ENCODE measurements at regions not wholly inside any gene's neighbourhood (a gene's known extent, or its start where the extent isn't known, plus 50 kb on each side); places are given as distances from the start of the nearest gene placed in this dataset.
A peak's percentile ranks its signal among the peaks of the same experiment; 100 is the strongest.

DNA sequence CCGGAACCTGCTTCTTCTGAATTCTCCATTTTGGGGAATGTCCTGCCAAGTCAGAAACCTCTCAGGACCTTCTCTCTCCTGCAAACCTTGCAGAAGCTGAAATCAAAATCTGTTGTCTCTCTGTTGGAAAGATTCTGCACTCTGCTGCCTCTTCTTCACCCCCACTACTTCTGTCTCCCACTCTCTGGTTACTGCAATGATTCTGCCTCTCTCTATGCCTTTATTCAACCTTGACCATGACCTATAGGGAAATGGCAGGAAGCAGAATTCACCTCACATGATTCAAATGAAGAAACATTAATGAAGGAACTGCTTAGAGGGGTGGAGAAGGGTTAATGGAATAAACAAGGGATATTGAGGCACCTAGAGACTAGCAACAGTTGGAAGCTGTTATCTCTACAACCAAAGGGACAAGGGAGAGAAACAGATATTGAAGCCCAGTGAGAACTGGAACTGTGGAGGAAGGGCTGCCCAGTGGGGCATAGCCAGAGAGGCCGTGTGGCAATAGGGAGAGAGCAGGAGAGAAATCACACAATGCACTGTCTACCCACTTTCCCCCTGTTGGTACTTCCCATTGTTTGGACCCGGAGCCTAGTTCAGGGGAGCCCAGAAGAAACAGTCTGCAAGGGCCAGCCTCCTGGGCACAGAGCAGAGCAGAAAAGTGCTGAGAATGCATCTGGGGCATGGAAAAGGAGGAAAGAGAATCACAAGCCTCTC lies 76.1 kb upstream of the JUN start:
- no peaks in the 10 kb centered on the region for H3K36me3 Mint-ChIP-seq (ENCODE audit: insufficient read depth, unreplicated experiment)
- TF ChIP-seq, protein P1, sequence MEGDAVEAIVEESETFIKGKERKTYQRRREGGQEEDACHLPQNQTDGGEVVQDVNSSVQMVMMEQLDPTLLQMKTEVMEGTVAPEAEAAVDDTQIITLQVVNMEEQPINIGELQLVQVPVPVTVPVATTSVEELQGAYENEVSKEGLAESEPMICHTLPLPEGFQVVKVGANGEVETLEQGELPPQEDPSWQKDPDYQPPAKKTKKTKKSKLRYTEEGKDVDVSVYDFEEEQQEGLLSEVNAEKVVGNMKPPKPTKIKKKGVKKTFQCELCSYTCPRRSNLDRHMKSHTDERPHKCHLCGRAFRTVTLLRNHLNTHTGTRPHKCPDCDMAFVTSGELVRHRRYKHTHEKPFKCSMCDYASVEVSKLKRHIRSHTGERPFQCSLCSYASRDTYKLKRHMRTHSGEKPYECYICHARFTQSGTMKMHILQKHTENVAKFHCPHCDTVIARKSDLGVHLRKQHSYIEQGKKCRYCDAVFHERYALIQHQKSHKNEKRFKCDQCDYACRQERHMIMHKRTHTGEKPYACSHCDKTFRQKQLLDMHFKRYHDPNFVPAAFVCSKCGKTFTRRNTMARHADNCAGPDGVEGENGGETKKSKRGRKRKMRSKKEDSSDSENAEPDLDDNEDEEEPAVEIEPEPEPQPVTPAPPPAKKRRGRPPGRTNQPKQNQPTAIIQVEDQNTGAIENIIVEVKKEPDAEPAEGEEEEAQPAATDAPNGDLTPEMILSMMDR (IDR thresholded peaks at IDR 0.05; ENCODE audit: unreplicated experiment) = no peak
- POLR2A ChIA-PET = no interaction called here
- H3K4me1 Mint-ChIP-seq (ENCODE audit: insufficient read depth, unreplicated experiment) = peaks cover 7% of the 10 kb centered on the region
- no TSS peak for BruUV-seq (replicated peaks)
- H3K27me3 Mint-ChIP-seq (ENCODE audit: insufficient read depth, unreplicated experiment) = no peaks in the 10 kb centered on the region
- no peaks in the 10 kb centered on the region for H3K9me3 Mint-ChIP-seq (ENCODE audit: unreplicated experiment)
- no peak overlapping the region for H3K27ac Mint-ChIP-seq (ENCODE audit: low read depth, unreplicated experiment)
- no peak for DNase-seq (ENCODE audit: unreplicated experiment)
- no peak overlapping the region for H3K4me3 Mint-ChIP-seq (ENCODE audit: unreplicated experiment)
- CTCF ChIA-PET = interaction anchor here (0.7 kb wide), 1 partner anchor 1043 kb away, joined by 3 read pairs; no protein-coding TSS in a partner anchor
- intact Hi-C loops (cut with micrococcal nuclease) = no loop called here

DNA sequence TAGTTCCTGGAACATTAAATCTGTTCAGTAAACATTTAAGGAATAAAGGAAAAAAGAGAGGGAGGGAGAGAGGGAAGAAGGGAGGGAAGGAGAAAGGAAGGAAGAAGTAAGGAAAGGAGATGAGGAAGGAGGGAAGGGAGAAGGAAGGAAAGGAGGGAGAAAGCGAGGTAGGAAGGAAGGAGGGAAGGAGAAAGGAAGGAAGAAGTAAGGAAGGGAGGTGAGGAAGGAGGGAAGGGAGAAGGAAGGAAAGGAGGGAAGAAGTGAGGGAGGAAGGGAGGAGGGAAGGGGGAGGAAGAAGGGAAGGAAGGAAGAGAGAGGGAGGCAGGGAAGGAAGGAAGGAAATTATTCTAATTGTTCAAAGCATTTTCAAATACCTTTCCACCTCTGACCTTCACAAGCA lies 77.2 kb upstream of the JUN start:
- no peaks in the 10 kb centered on the region for H3K9me3 Mint-ChIP-seq (ENCODE audit: unreplicated experiment)
- TF ChIP-seq, protein P1 (IDR thresholded peaks at IDR 0.05; ENCODE audit: unreplicated experiment) = no peak
- ChIA-PET POLR2A (interaction anchor here (0.7 to 0.9 kb wide), 2 partner anchors 12 to 110 kb away, joined by 3 to 4 read pairs; no protein-coding TSS in a partner anchor), CTCF (interaction anchor here (0.7 to 1.1 kb wide), 2 partner anchors 10 to 994 kb away, joined by 3 read pairs; no protein-coding TSS in a partner anchor)
- H3K36me3 Mint-ChIP-seq (ENCODE audit: insufficient read depth, unreplicated experiment) = no peaks in the 10 kb centered on the region
- intact Hi-C loops (cut with micrococcal nuclease) = no loop called here
- H3K4me1 Mint-ChIP-seq (ENCODE audit: insufficient read depth, unreplicated experiment) = peaks cover 7% of the 10 kb centered on the region
- BruUV-seq (replicated peaks) = no TSS peak
- H3K27ac Mint-ChIP-seq (ENCODE audit: low read depth, unreplicated experiment) = no peak overlapping the region
- DNase-seq (ENCODE audit: unreplicated experiment) = no peak
- no peak overlapping the region for H3K4me3 Mint-ChIP-seq (ENCODE audit: unreplicated experiment)
- no peaks in the 10 kb centered on the region for H3K27me3 Mint-ChIP-seq (ENCODE audit: insufficient read depth, unreplicated experiment)

- ChIA-PET CTCF (interaction anchor here (0.7 to 1.1 kb wide), 2 partner anchors 11 to 217 kb away, joined by 3 read pairs; no protein-coding TSS in a partner anchor), POLR2A (interaction anchor here (0.9 kb wide), 1 partner anchor 12 kb away, joined by 3 read pairs; no protein-coding TSS in a partner anchor)
- TF ChIP-seq, protein P1 (IDR thresholded peaks at IDR 0.05; ENCODE audit: unreplicated experiment) = no peak
- Mint-ChIP-seq H3K27me3 (ENCODE audit: insufficient read depth, unreplicated experiment) (no peaks in the 10 kb centered on the region), H3K4me3 (ENCODE audit: unreplicated experiment) (no peak overlapping the region), H3K9me3 (ENCODE audit: unreplicated experiment) (no peaks in the 10 kb centered on the region), H3K4me1 (ENCODE audit: insufficient read depth, unreplicated experiment) (peaks cover 7% of the 10 kb centered on the region), H3K27ac (ENCODE audit: low read depth, unreplicated experiment) (no peak overlapping the region), H3K36me3 (ENCODE audit: insufficient read depth, unreplicated experiment) (no peaks in the 10 kb centered on the region)
- BruUV-seq (replicated peaks) = no TSS peak
- intact Hi-C loops (cut with micrococcal nuclease) = no loop called here
- DNase-seq (ENCODE audit: unreplicated experiment) = peak; percentile 25
Observed at GRCh38 chr1:58861506-58861905, 77.7 kb upstream of the JUN start.

DNA sequence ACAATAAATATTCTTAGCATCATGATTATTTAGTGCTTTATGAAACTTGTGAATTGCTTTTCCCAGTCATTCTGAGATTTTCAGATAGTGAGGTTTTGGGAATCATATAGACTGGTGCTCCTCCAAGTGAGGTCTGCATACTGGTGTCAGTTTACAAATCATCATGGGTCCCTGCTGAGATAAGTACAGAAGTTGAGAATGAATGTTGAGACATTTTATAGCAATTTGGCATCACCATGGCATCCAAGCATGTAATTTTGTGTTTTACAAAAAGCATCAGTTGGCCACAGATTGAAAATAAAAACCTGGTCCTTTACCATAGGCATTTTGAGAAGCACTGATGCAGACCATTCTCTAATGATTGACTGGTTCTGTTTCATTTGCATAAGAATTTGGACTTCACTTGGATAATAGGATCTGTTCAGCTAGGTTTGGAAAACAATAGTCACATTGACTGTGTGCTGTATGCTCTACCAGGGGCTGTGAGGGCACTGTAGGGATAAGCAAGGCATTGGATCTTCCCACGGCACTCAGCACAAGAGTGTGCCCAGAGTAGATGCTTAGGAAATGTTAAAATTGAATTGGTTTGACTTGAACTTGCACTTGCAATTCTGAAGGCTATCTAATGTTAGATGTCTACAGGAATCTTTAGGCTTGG lies 79.0 kb upstream of the JUN start:
- H3K4me1 Mint-ChIP-seq (ENCODE audit: insufficient read depth, unreplicated experiment) = peaks cover 7% of the 10 kb centered on the region
- ChIA-PET CTCF (interaction anchor here (1.0 kb wide), 1 partner anchor 836 kb away, joined by 4 read pairs; no protein-coding TSS in a partner anchor), POLR2A (interaction anchor here (0.6 kb wide), 1 partner anchor 577 kb away, joined by 4 read pairs; no protein-coding TSS in a partner anchor)
- no peak for DNase-seq (ENCODE audit: unreplicated experiment)
- H3K9me3 Mint-ChIP-seq (ENCODE audit: unreplicated experiment) = no peaks in the 10 kb centered on the region
- no peaks in the 10 kb centered on the region for H3K36me3 Mint-ChIP-seq (ENCODE audit: insufficient read depth, unreplicated experiment)
- no TSS peak for BruUV-seq (replicated peaks)
- no peak overlapping the region for H3K27ac Mint-ChIP-seq (ENCODE audit: low read depth, unreplicated experiment)
- H3K4me3 Mint-ChIP-seq (ENCODE audit: unreplicated experiment) = no peak overlapping the region
- no peaks in the 10 kb centered on the region for H3K27me3 Mint-ChIP-seq (ENCODE audit: insufficient read depth, unreplicated experiment)
- TF ChIP-seq, protein P1 (IDR thresholded peaks at IDR 0.05; ENCODE audit: unreplicated experiment) = no peak
- intact Hi-C loops (cut with micrococcal nuclease) = no loop called here
